22Rv1 (cell line): ENCODE measurements at regions not wholly inside any gene's neighbourhood (a gene's known extent, or its start where the extent isn't known, plus 50 kb on each side); places are given as distances from the start of the nearest gene placed in this dataset.

ENCODE experiments used
- CTCF ChIP-seq: fragments of 450-650 bp; IDR thresholded peaks from 2 replicates; pipeline ENCODE4 v1.5.1; 2017; ENCODE audit warnings: mild to moderate bottlenecking
- ZFX ChIP-seq: fragments of 450-650 bp; IDR thresholded peaks from 2 replicates; pipeline ENCODE4 v1.6.1; 2017; ENCODE audit warnings: antibody characterized with exemption, borderline replicate concordance

GRCh38 chr15:23514484-23514883 is 51.0 kb upstream of the MKRN3 start:
- no peak for TF ChIP-seq CTCF
- no peak for TF ChIP-seq ZFX
